ENCODE measurements at regions not wholly inside any gene's neighbourhood (a gene's known extent, or its start where the extent isn't known, plus 50 kb on each side); places are given as distances from the start of the nearest gene placed in this dataset.

- in situ Hi-C loops (cut with HindIII; ENCODE audit: low pct_unique_long_range_greater_than_20kb, low sequenced_read_pairs): no loop called here
Observed at GRCh38 chr5:32510860-32511259, 66.3 kb upstream of the ZFR start.

GRCh38 chr5:32508806-32509805 is 64.6 kb upstream of the ZFR start:
- no peak for TF ChIP-seq JUND (IDR thresholded peaks at IDR 0.05; ENCODE audit: low read depth)
- DNase-seq (ENCODE audit: low read depth in 1 of 2, low spot score in 1 of 2): no peak
- in situ Hi-C loops (cut with HindIII; ENCODE audit: low pct_unique_long_range_greater_than_20kb, low sequenced_read_pairs): no loop called here

More at GRCh38 chr5:32510860-32511259, 66.3 kb upstream of the ZFR start:
- no peak for TF ChIP-seq JUND (IDR thresholded peaks at IDR 0.05; ENCODE audit: low read depth)
- DNase-seq (ENCODE audit: low read depth in 1 of 2, low spot score in 1 of 2): no peak

- in situ Hi-C loops (cut with HindIII; ENCODE audit: low pct_unique_long_range_greater_than_20kb, low sequenced_read_pairs): no loop called here
- peak in 1 of 2 experiments; percentile 35 for DNase-seq (ENCODE audit: low read depth in 1 of 2, low spot score in 1 of 2)
- no peak for TF ChIP-seq JUND (IDR thresholded peaks at IDR 0.05; ENCODE audit: low read depth)
Observed at GRCh38 chr5:32507738-32508434, 63.3 kb upstream of the ZFR start.

GRCh38 chr5:32506799-32507198 is 62.3 kb upstream of the ZFR start:
- DNase-seq (ENCODE audit: low read depth in 1 of 2, low spot score in 1 of 2): no peak
- in situ Hi-C loops (cut with HindIII; ENCODE audit: low pct_unique_long_range_greater_than_20kb, low sequenced_read_pairs): no loop called here
- TF ChIP-seq JUND (IDR thresholded peaks at IDR 0.05; ENCODE audit: low read depth): no peak

- TF ChIP-seq JUND (IDR thresholded peaks at IDR 0.05; ENCODE audit: low read depth): no peak
- DNase-seq (ENCODE audit: low read depth in 1 of 2, low spot score in 1 of 2): no peak
- in situ Hi-C loops (cut with HindIII; ENCODE audit: low pct_unique_long_range_greater_than_20kb, low sequenced_read_pairs): no loop called here
Observed at GRCh38 chr5:32506201-32506661, 61.7 kb upstream of the ZFR start.

GRCh38 chr5:32505756-32506155 is 61.2 kb upstream of the ZFR start:
- no peak for DNase-seq (ENCODE audit: low read depth in 1 of 2, low spot score in 1 of 2)
- in situ Hi-C loops (cut with HindIII; ENCODE audit: low pct_unique_long_range_greater_than_20kb, low sequenced_read_pairs): no loop called here
- TF ChIP-seq JUND (IDR thresholded peaks at IDR 0.05; ENCODE audit: low read depth): no peak

- TF ChIP-seq JUND (IDR thresholded peaks at IDR 0.05; ENCODE audit: low read depth): no peak
- DNase-seq (ENCODE audit: low read depth in 1 of 2, low spot score in 1 of 2): no peak
- in situ Hi-C loops (cut with HindIII; ENCODE audit: low pct_unique_long_range_greater_than_20kb, low sequenced_read_pairs): no loop called here
Observed at GRCh38 chr5:32504989-32505596, 60.6 kb upstream of the ZFR start.

- no peak for TF ChIP-seq JUND (IDR thresholded peaks at IDR 0.05; ENCODE audit: low read depth)
- in situ Hi-C loops (cut with HindIII; ENCODE audit: low pct_unique_long_range_greater_than_20kb, low sequenced_read_pairs): no loop called here
- DNase-seq (ENCODE audit: low read depth in 1 of 2, low spot score in 1 of 2): no peak
Observed at GRCh38 chr5:32504329-32504988, 59.9 kb upstream of the ZFR start.

GRCh38 chr5:32503261-32503660 is 58.7 kb upstream of the ZFR start:
- in situ Hi-C loops (cut with HindIII; ENCODE audit: low pct_unique_long_range_greater_than_20kb, low sequenced_read_pairs): no loop called here
- TF ChIP-seq JUND (IDR thresholded peaks at IDR 0.05; ENCODE audit: low read depth): no peak
- DNase-seq (ENCODE audit: low read depth in 1 of 2, low spot score in 1 of 2): no peak

- in situ Hi-C loops (cut with HindIII; ENCODE audit: low pct_unique_long_range_greater_than_20kb, low sequenced_read_pairs): no loop called here
- TF ChIP-seq JUND (IDR thresholded peaks at IDR 0.05; ENCODE audit: low read depth): no peak
- DNase-seq (ENCODE audit: low read depth in 1 of 2, low spot score in 1 of 2): peak in 1 of 2 experiments; percentile 6
Observed at GRCh38 chr5:32501071-32502002, 56.8 kb upstream of the ZFR start.

GRCh38 chr5:32500181-32500580 is 55.6 kb upstream of the ZFR start:
- in situ Hi-C loops (cut with HindIII; ENCODE audit: low pct_unique_long_range_greater_than_20kb, low sequenced_read_pairs): no loop called here
- peak in 1 of 2 experiments; percentile 58 for DNase-seq (ENCODE audit: low read depth in 1 of 2, low spot score in 1 of 2)
- no peak for TF ChIP-seq JUND (IDR thresholded peaks at IDR 0.05; ENCODE audit: low read depth)
